ENCODE measurements at regions not wholly inside any gene's neighbourhood (a gene's known extent, or its start where the extent isn't known, plus 50 kb on each side); places are given as distances from the start of the nearest gene placed in this dataset.

DNA sequence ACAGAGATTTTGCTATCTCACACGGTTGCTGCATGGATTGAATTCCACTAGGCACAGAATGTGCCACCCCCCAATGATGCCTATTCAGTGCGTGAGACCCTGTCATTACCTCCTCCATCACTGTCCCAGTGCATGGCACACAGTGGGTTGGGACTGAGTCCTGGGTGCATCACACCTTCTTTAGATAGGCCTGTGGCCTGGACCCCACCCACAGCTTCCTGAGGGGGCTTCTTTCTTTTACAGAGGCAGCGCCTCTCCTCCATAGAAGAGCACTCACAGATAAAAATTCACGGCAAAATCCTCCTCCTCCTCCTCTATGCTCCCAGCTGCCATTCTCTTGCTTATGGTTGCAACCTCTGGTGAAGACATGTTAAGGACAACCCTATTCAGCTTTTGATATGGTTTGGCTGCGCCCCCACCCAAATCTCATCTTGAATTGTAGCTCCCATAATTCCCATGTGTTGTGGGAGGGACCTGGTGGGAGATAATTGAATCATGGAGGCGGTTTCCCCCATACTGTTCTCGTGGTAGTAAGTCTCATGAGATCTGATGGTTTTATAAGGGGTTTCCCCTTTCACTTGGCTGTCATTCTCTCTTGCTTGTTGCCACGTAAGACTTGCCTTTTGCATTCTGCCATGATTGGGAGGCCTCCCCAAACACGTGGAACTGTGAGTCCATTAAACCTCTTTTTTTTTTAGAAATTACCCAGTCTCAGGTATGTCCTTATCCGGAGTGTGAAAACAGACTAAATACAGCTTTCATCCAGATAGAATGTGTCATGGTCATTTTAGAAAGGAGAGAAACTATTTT is 147.6 kb downstream of the KLF13 start:
- TF ChIP-seq, protein P1, sequence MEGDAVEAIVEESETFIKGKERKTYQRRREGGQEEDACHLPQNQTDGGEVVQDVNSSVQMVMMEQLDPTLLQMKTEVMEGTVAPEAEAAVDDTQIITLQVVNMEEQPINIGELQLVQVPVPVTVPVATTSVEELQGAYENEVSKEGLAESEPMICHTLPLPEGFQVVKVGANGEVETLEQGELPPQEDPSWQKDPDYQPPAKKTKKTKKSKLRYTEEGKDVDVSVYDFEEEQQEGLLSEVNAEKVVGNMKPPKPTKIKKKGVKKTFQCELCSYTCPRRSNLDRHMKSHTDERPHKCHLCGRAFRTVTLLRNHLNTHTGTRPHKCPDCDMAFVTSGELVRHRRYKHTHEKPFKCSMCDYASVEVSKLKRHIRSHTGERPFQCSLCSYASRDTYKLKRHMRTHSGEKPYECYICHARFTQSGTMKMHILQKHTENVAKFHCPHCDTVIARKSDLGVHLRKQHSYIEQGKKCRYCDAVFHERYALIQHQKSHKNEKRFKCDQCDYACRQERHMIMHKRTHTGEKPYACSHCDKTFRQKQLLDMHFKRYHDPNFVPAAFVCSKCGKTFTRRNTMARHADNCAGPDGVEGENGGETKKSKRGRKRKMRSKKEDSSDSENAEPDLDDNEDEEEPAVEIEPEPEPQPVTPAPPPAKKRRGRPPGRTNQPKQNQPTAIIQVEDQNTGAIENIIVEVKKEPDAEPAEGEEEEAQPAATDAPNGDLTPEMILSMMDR (IDR thresholded peaks at IDR 0.05): no peak
- TF ChIP-seq POLR2AphosphoS5 (IDR thresholded peaks at IDR 0.05): no peak
- TF ChIP-seq POLR2A (IDR thresholded peaks at IDR 0.05): no peak
- TF ChIP-seq EP300 (IDR thresholded peaks at IDR 0.05; ENCODE audit: low read depth): no peak

Measured in transverse colon (tissue), 4 donors.